SK-N-SH (cell line): ENCODE measurements at regions not wholly inside any gene's neighbourhood (a gene's known extent, or its start where the extent isn't known, plus 50 kb on each side); places are given as distances from the start of the nearest gene placed in this dataset.
A peak's percentile ranks its signal among the peaks of the same experiment; 100 is the strongest.

Source experiments
- CTCF ChIA-PET: fragments of 300-600, 350-600 bp; formaldehyde crosslinking; extraction: SDS; loops from one replicate; lab custom pipeline; 2021; lab: Yijun Ruan, JAX
- POLR2A ChIA-PET: fragments of 350-600 bp; sonication (Branson Sonifier 250); formaldehyde crosslinking; extraction: SDS; loops from one replicate; lab custom pipeline; 2020; ENCODE audit warnings: antibody characterized with exemption, inconsistent platforms; lab: Yijun Ruan, JAX
- DNase-seq: peaks from one replicate; pipeline ENCODE4 v3.0.0; 2012
- H2AFZ ChIP-seq: fragments of 200-600 bp; sonication (generic); 2 replicates; pipeline ENCODE4 v1.8.1; 2016; ENCODE audit warnings: antibody characterized with exemption, mild to moderate bottlenecking, low read depth
- H3F3A ChIP-seq: fragments of 200-600 bp; sonication (generic); replicated peaks from 2 replicates; pipeline ENCODE3; 2016; ENCODE audit warnings: antibody characterized with exemption, mild to moderate bottlenecking; ENCODE audit not compliant: insufficient read depth
- H3K27ac ChIP-seq, 2 experiments: fragments of 200-500 bp in 1 of 2; fragments of 200-600 bp in 1 of 2; sonication (Bioruptor generic) in 1 of 2; sonication (generic), shearing (Covaris generic) in 1 of 2; 2 replicates each; pipeline versions ENCODE4 v1.5.1 to v1.6.1; 2014 to 2016; ENCODE audit warnings: low read depth in 2 of 2, inconsistent platforms in 1 of 2, low read length in 1 of 2, mild to moderate bottlenecking in 1 of 2, mixed read lengths in 1 of 2
- H3K27me3 ChIP-seq: fragments of 200-600 bp; sonication (generic), shearing (Covaris generic); 2 replicates; pipeline ENCODE4 v1.6.1; 2016; ENCODE audit warnings: mixed run types; ENCODE audit not compliant: insufficient read depth
- H3K36me3 ChIP-seq, 2 experiments: fragments of 200-500 bp in 1 of 2; fragments of 200-600 bp in 1 of 2; sonication (Bioruptor generic) in 1 of 2; sonication (generic) in 1 of 2; replicated peaks in 1 of 2; 2 replicates each; pipeline versions ENCODE3 to v1.5.1; 2014 to 2016; ENCODE audit warnings: low read length in 1 of 2, mild to moderate bottlenecking in 1 of 2; ENCODE audit not compliant: insufficient read depth in 2 of 2, control insufficient read depth in 1 of 2
- H3K4me1 ChIP-seq, 2 experiments: fragments of 200-500 bp in 1 of 2; fragments of 200-600 bp in 1 of 2; sonication (Bioruptor generic) in 1 of 2; sonication (generic), shearing (Covaris generic) in 1 of 2; 2 replicates each; pipeline versions ENCODE4 v1.5.1 to v1.6.1; 2014 to 2016; ENCODE audit warnings: low read depth in 1 of 2, low read length in 1 of 2, mixed run types in 1 of 2; ENCODE audit not compliant: insufficient read depth in 2 of 2, control insufficient read depth in 1 of 2
- H3K4me2 ChIP-seq: fragments of 200-600 bp; sonication (generic), shearing (Covaris generic); 2 replicates; pipeline ENCODE4 v1.6.1; 2017; ENCODE audit warnings: mixed run types
- H3K4me3 ChIP-seq, 2 experiments: fragments of 200-500 bp in 1 of 2; fragments of 200-600 bp in 1 of 2; sonication (Bioruptor generic) in 1 of 2; sonication (generic), shearing (Covaris generic) in 1 of 2; 2 replicates each; pipeline versions ENCODE4 v1.5.1 to v1.8.1; 2014 to 2016; ENCODE audit warnings: low read depth in 2 of 2, inconsistent platforms in 1 of 2, low read length in 1 of 2, mild to moderate bottlenecking in 1 of 2, mixed read lengths in 1 of 2, moderate library complexity in 1 of 2
- H3K79me2 ChIP-seq: fragments of 200-600 bp; sonication (generic); 2 replicates; pipeline ENCODE4 v1.8.1; 2017; ENCODE audit warnings: mild to moderate bottlenecking; ENCODE audit not compliant: insufficient read depth
- H3K9ac ChIP-seq: fragments of 200-600 bp; sonication (generic); 2 replicates; pipeline ENCODE4 v1.6.1; 2017; ENCODE audit warnings: mixed run types
- H3K9me2 ChIP-seq: fragments of 200-600 bp; sonication (generic); 2 replicates; pipeline ENCODE4 v1.6.1; 2017; ENCODE audit warnings: mixed run types
- H3K9me3 ChIP-seq: fragments of 200-600 bp; sonication (generic); 2 replicates; pipeline ENCODE4 v1.6.1; 2017; ENCODE audit warnings: mixed run types, mild to moderate bottlenecking, moderate library complexity
- H4K20me1 ChIP-seq: fragments of 200-600 bp; sonication (generic); 2 replicates; pipeline ENCODE4 v1.6.1; 2017; ENCODE audit warnings: mild to moderate bottlenecking, mixed run types; ENCODE audit not compliant: insufficient read depth
- EZH2phosphoT487 ChIP-seq: fragments of 200-600 bp; sonication (generic); IDR thresholded peaks from 2 replicates; pipeline ENCODE4 v1.6.1; 2017; ENCODE audit warnings: low read depth, mixed run types, mild to moderate bottlenecking, antibody characterized with exemption, moderate library complexity, borderline replicate concordance
- GATA2 ChIP-seq: sonication (generic); formaldehyde crosslinking; IDR thresholded peaks from 2 replicates; pipeline ENCODE4 v1.5.0; 2020; ENCODE audit warnings: mild to moderate bottlenecking, missing genetic modification reagents
- MAX ChIP-seq: IDR thresholded peaks from 2 replicates; pipeline ENCODE4 v1.4.0; 2012; ENCODE audit warnings: low read depth
- MEF2A ChIP-seq: IDR thresholded peaks from 2 replicates; pipeline ENCODE4 v1.4.0; 2012; ENCODE audit warnings: low read depth, borderline replicate concordance
- NFIC ChIP-seq: IDR thresholded peaks from 2 replicates; pipeline ENCODE4 v1.4.0; 2012; ENCODE audit warnings: borderline replicate concordance
- NRF1 ChIP-seq: IDR thresholded peaks from 2 replicates; pipeline ENCODE4 v1.6.1; 2012; ENCODE audit warnings: low read depth, mild to moderate bottlenecking, low read length
- POLR2AphosphoS5 ChIP-seq: IDR thresholded peaks from 2 replicates; pipeline ENCODE4 v1.6.1; 2012; ENCODE audit warnings: low read depth, low read length
- RCOR1 ChIP-seq: fragments of 150-350 bp; IDR thresholded peaks from 2 replicates; pipeline ENCODE4 v1.6.1; 2017; ENCODE audit warnings: antibody characterized with exemption, low read length
- TCF12 ChIP-seq: IDR thresholded peaks from 2 replicates; pipeline ENCODE4 v1.4.0; 2012
- YY1 ChIP-seq: IDR thresholded peaks from 2 replicates; pipeline ENCODE4 v1.4.0; 2012; ENCODE audit warnings: low read depth, mild to moderate bottlenecking
- WGBS: methylation state at CpG from one replicate; pipeline ENCODE4 v1.1.6; 2017; ENCODE audit warnings: low lambda C conversion rate; 5-methylcytosine and 5-hydroxymethylcytosine counted together

DNA sequence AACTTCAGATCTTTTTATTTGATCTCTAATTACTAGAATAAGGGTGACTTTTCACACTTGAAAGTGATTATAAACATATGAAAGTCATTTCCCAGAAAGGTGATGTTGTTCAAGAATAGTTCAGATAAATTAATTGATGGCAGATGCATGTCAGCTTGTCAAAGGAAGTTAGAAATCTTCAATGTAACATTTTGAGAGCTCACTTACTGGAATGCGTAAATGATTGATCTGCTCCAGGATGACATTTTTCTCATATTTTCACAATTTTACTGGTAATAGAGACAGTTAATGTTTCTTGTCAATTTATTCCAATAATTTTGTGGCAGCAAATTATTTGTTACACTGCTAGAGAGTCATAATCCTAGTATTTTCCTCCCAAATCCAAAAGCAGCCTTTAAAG, 424.2 kb downstream of the PLA2G4A start:
- Histone ChIP-seq H2AFZ (peak overlapping the region; percentile 3; the same call in 1 of the 2 replicates), H3K9ac (no peak overlapping the region), H3F3A (peaks cover 10% of the 10 kb centered on the region), H4K20me1 (no peaks in the 10 kb centered on the region), H3K4me3 (no peak overlapping the region), H3K27ac (peak overlapping the region in 1 of 2 experiments; percentile 22; a peak in 1 of 4 replicates), H3K9me3 (no peaks in the 10 kb centered on the region), H3K79me2 (no peaks in the 10 kb centered on the region)
- WGBS = 92% methylated on average over 1 of the region's 1 CpG
- ChIA-PET CTCF (interaction anchor here (0.9 to 1.6 kb wide), 2 partner anchors 9 to 12 kb away, joined by 3 to 6 read pairs; no protein-coding TSS in a partner anchor), POLR2A (no interaction called here)
- 0 out of 2 replicates have a peak, but pooled peaks have one; percentile 6 for TF ChIP-seq TCF12
- no peak for TF ChIP-seq YY1
- TF ChIP-seq, all 33 proteins: peak for 1
- Histone ChIP-seq H3K9me2 (no peaks in the 10 kb centered on the region), H3K27me3 (no peaks in the 10 kb centered on the region), H3K4me1 (no peaks in the 10 kb centered on the region; a peak in 1 of 4 replicates), H3K36me3 (no peaks in the 10 kb centered on the region), H3K4me2 (no peak overlapping the region)
- DNase-seq = no peak

- 83% methylated on average over 3 of the region's 3 CpGs for WGBS
These were observed 428.7 kb downstream of the PLA2G4A start for GRCh38 chr1:187257476-187257875.

GRCh38 chr1:187261637-187262036, 432.9 kb downstream of the PLA2G4A start:
- H3K9ac ChIP-seq = no peak overlapping the region
- no peak overlapping the region; a peak in 1 of 4 replicates for H3K27ac ChIP-seq
- H3K4me3 ChIP-seq = no peak overlapping the region
- no peaks in the 10 kb centered on the region for H3K36me3 ChIP-seq
- no peak overlapping the region for H2AFZ ChIP-seq
- ChIA-PET POLR2A (no interaction called here), CTCF (no interaction called here)
- no peaks in the 10 kb centered on the region for H4K20me1 ChIP-seq
- 58% methylated on average over 3 of the region's 3 CpGs for WGBS
- no peaks in the 10 kb centered on the region for H3K27me3 ChIP-seq
- H3K9me2 ChIP-seq = no peaks in the 10 kb centered on the region
- TF ChIP-seq POLR2AphosphoS5 = no peak
- 0 out of 2 replicates have a peak, but pooled peaks have one; percentile 45 for TF ChIP-seq RCOR1
- TF ChIP-seq GATA2 (CRISPR knock-in tag) = peak; percentile 21; the same call in 1 of the 2 replicates
- no peak for TF ChIP-seq YY1
- no peak for DNase-seq
- H3K79me2 ChIP-seq = no peaks in the 10 kb centered on the region
- H3K9me3 ChIP-seq = no peaks in the 10 kb centered on the region
- no peak overlapping the region for H3K4me2 ChIP-seq
- no peaks in the 10 kb centered on the region for H3F3A ChIP-seq
- peaks cover 0 to 4% of the 10 kb centered on the region in 2 experiments; a peak in 2 of 4 replicates for H3K4me1 ChIP-seq

More at GRCh38 chr1:187257476-187257875, 428.7 kb downstream of the PLA2G4A start:
- Histone ChIP-seq H3K27ac (no peak overlapping the region), H3K36me3 (no peaks in the 10 kb centered on the region), H3K9me2 (no peaks in the 10 kb centered on the region), H3K4me3 (no peak overlapping the region), H3K9me3 (no peaks in the 10 kb centered on the region), H3K4me1 (peaks cover 0 to 4% of the 10 kb centered on the region in 2 experiments; a peak in 2 of 4 replicates), H3K79me2 (no peaks in the 10 kb centered on the region), H3K4me2 (no peak overlapping the region), H4K20me1 (no peaks in the 10 kb centered on the region), H3K9ac (no peak overlapping the region), H3K27me3 (no peaks in the 10 kb centered on the region), H2AFZ (no peak overlapping the region), H3F3A (peaks cover 7% of the 10 kb centered on the region)
- CTCF ChIA-PET = interaction anchor here (1.0 to 1.4 kb wide), 2 partner anchors 10 to 206 kb away, joined by 3 to 4 read pairs; no protein-coding TSS in a partner anchor
- no peak for TF ChIP-seq NRF1
- no peak for TF ChIP-seq MEF2A
- no peak for TF ChIP-seq MAX
- TF ChIP-seq EZH2phosphoT487 = no peak
- no peak for TF ChIP-seq TCF12
- no peak for TF ChIP-seq NFIC
- TF ChIP-seq POLR2AphosphoS5 = no peak
- POLR2A ChIA-PET = no interaction called here
- DNase-seq = no peak
